ENCODE measurements at regions not wholly inside any gene's neighbourhood (a gene's known extent, or its start where the extent isn't known, plus 50 kb on each side); places are given as distances from the start of the nearest gene placed in this dataset.

GRCh38 chr2:184294831-184295230 is 303.5 kb upstream of the ZNF804A start:
- Histone ChIP-seq H3K9me3 (ENCODE audit: low read depth, low read length) (no peaks in the 10 kb centered on the region), H3K27ac (ENCODE audit: low read depth, low read length) (no peak overlapping the region), H3K4me1 (ENCODE audit: insufficient read depth, low read length) (no peaks in the 10 kb centered on the region), H3K4me2 (ENCODE audit: insufficient read depth, low read length) (no peak overlapping the region), H3K4me3 (ENCODE audit: insufficient read depth, low read length) (no peak overlapping the region), H4K20me1 (ENCODE audit: insufficient read depth, low read length) (no peaks in the 10 kb centered on the region), H3K79me2 (ENCODE audit: insufficient read depth, low read length) (no peaks in the 10 kb centered on the region), H3K36me3 (ENCODE audit: insufficient read depth, low read length) (no peaks in the 10 kb centered on the region), H2AFZ (ENCODE audit: low read length) (no peak overlapping the region), H3K27me3 (ENCODE audit: insufficient read depth, low read length) (no peaks in the 10 kb centered on the region)
- TF ChIP-seq CTCF (IDR thresholded peaks at IDR 0.05; ENCODE audit: extremely low read depth, low read depth, low read length) = no peak
- no peak for DNase-seq (ENCODE audit: insufficient read length, low spot score, missing footprints)

- Histone ChIP-seq H3K4me2 (ENCODE audit: insufficient read depth, low read length) (no peak overlapping the region), H3K36me3 (ENCODE audit: insufficient read depth, low read length) (no peaks in the 10 kb centered on the region)
- no peak for TF ChIP-seq CTCF (IDR thresholded peaks at IDR 0.05; ENCODE audit: extremely low read depth, low read depth, low read length)
Measured at GRCh38 chr2:184297085-184297484, 301.2 kb upstream of the ZNF804A start.

GRCh38 chr2:184302506-184302905 is 295.8 kb upstream of the ZNF804A start:
- Histone ChIP-seq H3K27ac (ENCODE audit: low read depth, low read length) (no peak overlapping the region), H3K9me3 (ENCODE audit: low read depth, low read length) (no peaks in the 10 kb centered on the region), H3K4me2 (ENCODE audit: insufficient read depth, low read length) (no peak overlapping the region), H3K4me1 (ENCODE audit: insufficient read depth, low read length) (no peaks in the 10 kb centered on the region), H4K20me1 (ENCODE audit: insufficient read depth, low read length) (no peaks in the 10 kb centered on the region), H3K4me3 (ENCODE audit: insufficient read depth, low read length) (no peak overlapping the region), H3K36me3 (ENCODE audit: insufficient read depth, low read length) (no peaks in the 10 kb centered on the region), H2AFZ (ENCODE audit: low read length) (no peak overlapping the region), H3K27me3 (ENCODE audit: insufficient read depth, low read length) (no peaks in the 10 kb centered on the region), H3K79me2 (ENCODE audit: insufficient read depth, low read length) (no peaks in the 10 kb centered on the region)
- no peak for DNase-seq (ENCODE audit: insufficient read length, low spot score, missing footprints)
- no peak for TF ChIP-seq CTCF (IDR thresholded peaks at IDR 0.05; ENCODE audit: extremely low read depth, low read depth, low read length)

More at GRCh38 chr2:184297085-184297484, 301.2 kb upstream of the ZNF804A start:
- H3K4me1 ChIP-seq (ENCODE audit: insufficient read depth, low read length) = no peaks in the 10 kb centered on the region
- H3K27me3 ChIP-seq (ENCODE audit: insufficient read depth, low read length) = no peaks in the 10 kb centered on the region
- no peaks in the 10 kb centered on the region for H3K9me3 ChIP-seq (ENCODE audit: low read depth, low read length)
- no peaks in the 10 kb centered on the region for H3K79me2 ChIP-seq (ENCODE audit: insufficient read depth, low read length)
- H3K4me3 ChIP-seq (ENCODE audit: insufficient read depth, low read length) = no peak overlapping the region
- H2AFZ ChIP-seq (ENCODE audit: low read length) = no peak overlapping the region
- DNase-seq (ENCODE audit: insufficient read length, low spot score, missing footprints) = no peak
- H3K27ac ChIP-seq (ENCODE audit: low read depth, low read length) = no peak overlapping the region
- H4K20me1 ChIP-seq (ENCODE audit: insufficient read depth, low read length) = no peaks in the 10 kb centered on the region

- no peaks in the 10 kb centered on the region for H3K4me1 ChIP-seq (ENCODE audit: insufficient read depth, low read length)
- H3K36me3 ChIP-seq (ENCODE audit: insufficient read depth, low read length) = no peaks in the 10 kb centered on the region
- H3K4me3 ChIP-seq (ENCODE audit: insufficient read depth, low read length) = no peak overlapping the region
- no peaks in the 10 kb centered on the region for H4K20me1 ChIP-seq (ENCODE audit: insufficient read depth, low read length)
- no peak overlapping the region for H3K4me2 ChIP-seq (ENCODE audit: insufficient read depth, low read length)
- no peak for DNase-seq (ENCODE audit: insufficient read length, low spot score, missing footprints)
- H3K79me2 ChIP-seq (ENCODE audit: insufficient read depth, low read length) = no peaks in the 10 kb centered on the region
- H3K27ac ChIP-seq (ENCODE audit: low read depth, low read length) = no peak overlapping the region
- no peaks in the 10 kb centered on the region for H3K9me3 ChIP-seq (ENCODE audit: low read depth, low read length)
- H3K27me3 ChIP-seq (ENCODE audit: insufficient read depth, low read length) = no peaks in the 10 kb centered on the region
- no peak overlapping the region for H2AFZ ChIP-seq (ENCODE audit: low read length)
- TF ChIP-seq CTCF (IDR thresholded peaks at IDR 0.05; ENCODE audit: extremely low read depth, low read depth, low read length) = no peak
Measured at GRCh38 chr2:184304006-184304405, 294.3 kb upstream of the ZNF804A start.

Measured in osteoblast (primary cell).